GM12891 (cell line): ENCODE measurements at regions not wholly inside any gene's neighbourhood (a gene's known extent, or its start where the extent isn't known, plus 50 kb on each side); places are given as distances from the start of the nearest gene placed in this dataset.

ENCODE experiments used
- POLR2A ChIP-seq: IDR thresholded peaks from 2 replicates; pipeline ENCODE4 v1.6.1; 2011; ENCODE audit warnings: low read depth, low read length, control low read depth
- POLR2AphosphoS5 ChIP-seq: IDR thresholded peaks from 2 replicates; pipeline ENCODE4 v1.6.1; 2011; ENCODE audit warnings: low read depth, low read length, control low read depth
- POU2F2 ChIP-seq: IDR thresholded peaks from 2 replicates; pipeline ENCODE4 v1.6.1; 2011; ENCODE audit warnings: low read depth, mild to moderate bottlenecking, control low read depth, low read length, moderate library complexity
- SPI1 ChIP-seq: IDR thresholded peaks from 2 replicates; pipeline ENCODE4 v1.6.1; 2011; ENCODE audit warnings: low read depth, low read length, control low read depth
- TAF1 ChIP-seq: IDR thresholded peaks from 2 replicates; pipeline ENCODE4 v1.6.1; 2011; ENCODE audit warnings: low read depth, low read length, control low read depth

DNA sequence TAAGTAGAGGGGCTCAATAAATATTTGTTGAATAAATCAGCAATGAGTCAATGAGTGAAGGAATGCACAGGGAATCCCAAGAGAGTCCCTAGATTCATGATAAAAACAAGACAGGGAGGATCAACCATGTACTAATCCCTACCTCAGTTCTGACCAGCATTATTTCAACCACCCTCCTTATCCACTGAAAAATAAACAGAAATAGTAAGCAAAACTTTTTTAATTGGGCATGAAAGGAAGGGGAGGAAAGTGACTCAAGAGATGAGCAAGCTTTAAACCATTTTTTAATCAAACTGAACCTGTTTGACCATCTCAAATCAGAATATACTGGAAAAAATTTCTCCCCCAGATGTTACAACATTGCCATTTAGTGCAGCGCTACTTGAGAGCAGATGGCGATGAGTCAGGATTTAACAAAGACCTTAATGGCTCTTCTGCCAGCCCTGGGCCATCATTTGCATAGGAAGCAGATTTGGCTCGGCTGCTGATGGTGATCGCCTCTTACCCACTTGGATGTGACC, 194.8 kb upstream of the SLC30A5 start:
- TF ChIP-seq POLR2A, result no peak
- TF ChIP-seq POLR2AphosphoS5, result no peak
- no peak for TF ChIP-seq POU2F2
- no peak for TF ChIP-seq TAF1
- no peak for TF ChIP-seq SPI1
